ENCODE measurements at regions not wholly inside any gene's neighbourhood (a gene's known extent, or its start where the extent isn't known, plus 50 kb on each side); places are given as distances from the start of the nearest gene placed in this dataset.

- no peaks in the 10 kb centered on the region for H3K9me3 ChIP-seq (replicated peaks; ENCODE audit: control insufficient read depth, insufficient read depth, low read length)
- H3K9ac ChIP-seq (replicated peaks; ENCODE audit: extremely low read depth, insufficient read depth, low read length) = no peak overlapping the region
- H4K20me1 ChIP-seq (replicated peaks; ENCODE audit: control insufficient read depth, extremely low read depth, insufficient read depth, low read length) = no peaks in the 10 kb centered on the region
- dilution Hi-C loops (cut with MboI; ENCODE audit: extremely low pct_ligation_motif_present, low sequenced_read_pairs) = no loop called here
- no peaks in the 10 kb centered on the region for H3K9me1 ChIP-seq (replicated peaks; ENCODE audit: control insufficient read depth, extremely low read depth, insufficient read depth, low read length)
- H3K4me2 ChIP-seq (ENCODE audit: insufficient read depth, low read length) = no peak overlapping the region
- POLR2A ChIA-PET = no interaction called here
- DNase-seq (ENCODE audit: low read depth, low spot score) = no peak
- H3K4me3 ChIP-seq (replicated peaks in 1 of 3; ENCODE audit: insufficient read depth in 1 of 3, low read depth in 1 of 3, low read length in 3 of 3) = no peak overlapping the region
- H3K27me3 ChIP-seq (ENCODE audit: control insufficient read depth in 2 of 2, insufficient read depth in 2 of 2, low read length in 2 of 2) = no peaks in the 10 kb centered on the region
- TF ChIP-seq EZH2 (IDR thresholded peaks at IDR 0.05; ENCODE audit: borderline replicate concordance, low read depth, low read length, severe bottlenecking) (no peak), FOS (IDR thresholded peaks at IDR 0.05; ENCODE audit: borderline replicate concordance, insufficient read depth, low read length) (no peak), JUN (IDR thresholded peaks at IDR 0.05; ENCODE audit: borderline replicate concordance, insufficient read depth, insufficient read length, low read depth) (no peak), CTCF (IDR thresholded peaks at IDR 0.05; ENCODE audit: extremely low read depth in 1 of 2, insufficient read depth in 1 of 2, low read depth in 1 of 2, low read length in 2 of 2) (no peak), POLR2AphosphoS5 (IDR thresholded peaks at IDR 0.05; ENCODE audit: insufficient read depth, low read depth, low read length) (no peak), POLR2A (IDR thresholded peaks at IDR 0.05; ENCODE audit: low read depth, low read length) (no peak), MYC (IDR thresholded peaks at IDR 0.05; ENCODE audit: low read depth, low read length) (no peak), MAX (IDR thresholded peaks at IDR 0.05; ENCODE audit: insufficient read depth, insufficient read length) (no peak), GATA2 (IDR thresholded peaks at IDR 0.05; ENCODE audit: insufficient read depth, insufficient read length, low read depth, low read length) (no peak)
- BruUV-seq (replicated peaks) = no TSS peak
- H3K27ac ChIP-seq (ENCODE audit: insufficient read depth, low read depth, low read length) = no peak overlapping the region
- FAIRE-seq = no peak
- intact Hi-C loops (cut with micrococcal nuclease) = loop anchor here (5.0 kb wide), 2 partner anchors 694 to 1166 kb away; no protein-coding TSS in a partner anchor
- no peaks in the 10 kb centered on the region for H3K4me1 ChIP-seq (ENCODE audit: control insufficient read depth, extremely low read depth, insufficient read depth, low read length)
- no peak overlapping the region for H2AFZ ChIP-seq (ENCODE audit: low read depth, low read length)
- H3K79me2 ChIP-seq (ENCODE audit: control insufficient read depth, insufficient read depth, low read length) = no peaks in the 10 kb centered on the region
- no peaks in the 10 kb centered on the region for H3K36me3 ChIP-seq (ENCODE audit: control insufficient read depth in 2 of 2, extremely low read depth in 1 of 2, insufficient read depth in 2 of 2, low read length in 2 of 2)
- CTCF ChIA-PET = interaction anchor here (1.0 kb wide), 1 partner anchor 20 kb away, joined by 3 read pairs; no protein-coding TSS in a partner anchor
Measured at GRCh38 chr2:128756365-128756717, 437.7 kb upstream of the HS6ST1 start.
